ENCODE measurements at regions not wholly inside any gene's neighbourhood (a gene's known extent, or its start where the extent isn't known, plus 50 kb on each side); places are given as distances from the start of the nearest gene placed in this dataset.

- DNase-seq (ENCODE audit: low read depth in 1 of 2, low spot score in 1 of 2): no peak
- Histone ChIP-seq H3K4me1 (ENCODE audit: low read depth) (no peaks in the 10 kb centered on the region), H3K9me3 (ENCODE audit: low read depth) (no peaks in the 10 kb centered on the region), H3K27ac (no peak overlapping the region), H3K4me3 (no peak overlapping the region), H3K36me3 (no peaks in the 10 kb centered on the region), H3K27me3 (no peaks in the 10 kb centered on the region)
- no peak for TF ChIP-seq CTCF (IDR thresholded peaks at IDR 0.05; ENCODE audit: low read depth, low read length)
Measured at GRCh38 chr18:39025531-39025930, 1459.9 kb upstream of the CELF4 start.

- no peak overlapping the region for H3K27ac ChIP-seq
- TF ChIP-seq CTCF (IDR thresholded peaks at IDR 0.05; ENCODE audit: low read depth, low read length): no peak
- no peaks in the 10 kb centered on the region for H3K36me3 ChIP-seq
- no peak overlapping the region for H3K4me3 ChIP-seq
- DNase-seq (ENCODE audit: low read depth in 1 of 2, low spot score in 1 of 2): no peak
- no peaks in the 10 kb centered on the region for H3K27me3 ChIP-seq
- H3K4me1 ChIP-seq (ENCODE audit: low read depth): no peaks in the 10 kb centered on the region
- no peaks in the 10 kb centered on the region for H3K9me3 ChIP-seq (ENCODE audit: low read depth)
Measured at GRCh38 chr18:39019989-39020388, 1454.4 kb upstream of the CELF4 start.

DNA sequence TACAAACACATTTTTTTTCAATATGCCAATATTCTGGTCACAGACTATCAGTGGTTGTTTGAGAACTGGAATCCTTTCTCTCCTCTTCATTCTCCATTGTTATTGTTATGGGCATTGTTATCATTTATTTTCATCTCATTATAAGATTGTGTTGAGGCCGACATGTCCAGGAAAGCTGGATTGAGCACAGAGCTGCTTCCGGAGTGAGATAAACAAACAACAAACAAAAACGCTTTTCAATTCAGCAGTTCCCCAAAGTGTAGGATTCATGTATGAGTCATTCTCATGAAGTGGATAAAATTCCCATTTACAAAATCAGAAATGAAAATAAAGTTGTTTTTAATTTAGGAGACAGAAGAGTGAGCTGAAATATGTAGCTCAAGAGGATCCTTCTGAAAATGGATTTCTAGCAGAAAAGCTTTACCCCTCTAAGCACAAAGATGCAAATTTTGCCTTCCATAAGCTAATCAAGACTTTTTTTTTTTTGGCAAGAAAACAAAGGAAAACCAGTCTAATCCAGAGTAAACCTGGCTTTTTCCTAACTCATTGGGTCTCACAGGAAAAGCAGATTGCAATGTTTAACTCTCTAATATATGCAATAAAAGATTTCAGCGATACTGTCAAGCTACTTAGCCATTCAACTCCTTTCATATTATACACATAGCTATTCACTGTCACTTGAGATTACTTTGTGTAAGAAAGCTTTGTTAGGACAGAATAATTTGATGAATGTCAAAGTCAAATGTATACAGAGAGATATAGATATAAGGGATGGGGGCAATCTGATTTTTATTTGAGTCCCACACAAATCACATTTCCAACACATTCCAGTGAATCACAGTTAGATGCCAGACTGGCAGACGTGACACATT lies 1441.7 kb upstream of the CELF4 start:
- Histone ChIP-seq H3K36me3 (no peaks in the 10 kb centered on the region), H3K4me1 (ENCODE audit: low read depth) (no peaks in the 10 kb centered on the region), H3K27ac (no peak overlapping the region), H3K9me3 (ENCODE audit: low read depth) (peaks cover 3% of the 10 kb centered on the region), H3K4me3 (no peak overlapping the region), H3K27me3 (no peaks in the 10 kb centered on the region)
- DNase-seq (ENCODE audit: low read depth in 1 of 2, low spot score in 1 of 2): no peak
- no peak for TF ChIP-seq CTCF (IDR thresholded peaks at IDR 0.05; ENCODE audit: low read depth, low read length)

GRCh38 chr18:38996056-38996455 lies 1430.5 kb upstream of the CELF4 start:
- no peak overlapping the region for H3K27ac ChIP-seq
- TF ChIP-seq CTCF (IDR thresholded peaks at IDR 0.05; ENCODE audit: low read depth, low read length): no peak
- no peaks in the 10 kb centered on the region for H3K27me3 ChIP-seq
- no peaks in the 10 kb centered on the region for H3K36me3 ChIP-seq
- H3K4me3 ChIP-seq: no peak overlapping the region
- H3K4me1 ChIP-seq (ENCODE audit: low read depth): no peaks in the 10 kb centered on the region
- H3K9me3 ChIP-seq (ENCODE audit: low read depth): no peaks in the 10 kb centered on the region
- no peak for DNase-seq (ENCODE audit: low read depth in 1 of 2, low spot score in 1 of 2)

DNA sequence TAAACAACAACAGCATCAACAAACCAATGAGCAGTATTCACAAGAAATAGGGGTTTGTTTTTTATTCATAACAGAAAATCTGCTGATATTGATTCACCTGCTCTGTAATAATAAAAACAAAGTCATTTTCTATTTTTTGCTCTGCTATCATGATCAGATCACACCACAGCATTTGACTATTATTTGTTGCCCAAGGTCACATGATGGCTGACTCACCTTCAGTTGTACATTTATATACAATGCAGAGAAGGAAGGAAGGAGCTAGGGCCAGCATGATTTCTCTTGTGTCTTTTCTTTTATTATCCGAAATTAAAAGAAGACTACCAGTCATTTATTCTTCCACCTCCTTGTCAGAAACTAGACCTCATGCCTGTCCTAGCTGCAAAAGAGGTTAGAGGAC lies 1427.7 kb upstream of the CELF4 start:
- no peak for TF ChIP-seq CTCF (IDR thresholded peaks at IDR 0.05; ENCODE audit: low read depth, low read length)
- H3K36me3 ChIP-seq: no peaks in the 10 kb centered on the region
- DNase-seq (ENCODE audit: low read depth in 1 of 2, low spot score in 1 of 2): no peak
- H3K9me3 ChIP-seq (ENCODE audit: low read depth): no peaks in the 10 kb centered on the region
- H3K4me3 ChIP-seq: no peak overlapping the region
- H3K27ac ChIP-seq: no peak overlapping the region
- H3K4me1 ChIP-seq (ENCODE audit: low read depth): no peaks in the 10 kb centered on the region
- no peaks in the 10 kb centered on the region for H3K27me3 ChIP-seq

Data from cardiac muscle cell (in vitro differentiated cells and primary cell).